GM12878 (cell line): ENCODE measurements at regions not wholly inside any gene's neighbourhood (a gene's known extent, or its start where the extent isn't known, plus 50 kb on each side); places are given as distances from the start of the nearest gene placed in this dataset.

Source experiments
- MXI1 ChIP-seq: fragments of 150-350 bp; IDR thresholded peaks from 2 replicates; pipeline ENCODE4 v1.6.1; 2011; ENCODE audit warnings: low read depth, mild to moderate bottlenecking, inconsistent platforms, low read length, improper control_type of control experiment
- POLR2A ChIP-seq: IDR thresholded peaks from 2 replicates; pipeline ENCODE4 v1.6.1; 2011; ENCODE audit warnings: low read depth, mild to moderate bottlenecking, low read length
- POLR2AphosphoS5 ChIP-seq: IDR thresholded peaks from 2 replicates; pipeline ENCODE4 v1.6.1; 2011; ENCODE audit warnings: mild to moderate bottlenecking, low read length, inconsistent platforms
- TF ChIP-seq, protein P1 (sequence below): fragments of 450-650 bp; formaldehyde crosslinking; IDR thresholded peaks from 2 replicates; pipeline ENCODE4 v1.5.0; 2022; ENCODE audit warnings: mild to moderate bottlenecking, missing genetic modification characterization
- TF ChIP-seq, protein P2 (sequence below), 3 experiments: IDR thresholded peaks in 2 of 3; conservative IDR thresholded peaks in 1 of 3; 2 replicates each; pipeline ENCODE4 v1.5.1; 2011; ENCODE audit warnings: low read depth in 3 of 3, low read length in 3 of 3, mild to moderate bottlenecking in 3 of 3, control low read depth in 2 of 3, moderate library complexity in 2 of 3, inconsistent platforms in 1 of 3, mixed read lengths in 1 of 3; ENCODE audit not compliant: control insufficient read depth in 2 of 3, insufficient read depth in 1 of 3; ENCODE audit errors: extremely low read depth in 1 of 3
- TF ChIP-seq, protein P3 (sequence below): fragments of 450-650 bp; IDR thresholded peaks from 2 replicates; pipeline ENCODE4 v1.6.1; 2018; ENCODE audit warnings: borderline replicate concordance, mild to moderate bottlenecking; ENCODE audit not compliant: partially characterized antibody
- TF ChIP-seq, protein P4 (sequence below): fragments of 150-350 bp; IDR thresholded peaks from 2 replicates; pipeline ENCODE4 v1.6.1; 2016; ENCODE audit warnings: low read depth, low read length

DNA sequence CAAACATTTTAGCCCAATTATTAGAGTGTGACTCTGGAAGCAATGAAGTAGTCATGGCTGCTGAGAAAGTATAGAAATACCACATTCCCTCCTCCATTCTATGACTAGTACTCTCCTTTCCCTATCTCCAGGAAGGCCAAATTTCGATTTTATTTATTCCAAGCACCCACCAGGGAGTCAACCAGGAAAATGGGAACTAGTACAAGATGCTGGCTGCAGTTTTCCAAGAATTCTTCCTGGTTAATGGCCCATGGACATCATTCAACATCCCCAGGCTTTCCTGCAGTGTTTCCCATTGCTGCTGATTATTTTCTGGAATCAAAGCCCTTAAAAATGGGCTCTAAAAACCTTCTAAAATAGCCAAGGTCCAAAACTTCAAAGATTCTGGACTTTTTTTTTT lies 247.9 kb upstream of the STT3B start:
- TF ChIP-seq, protein P1, sequence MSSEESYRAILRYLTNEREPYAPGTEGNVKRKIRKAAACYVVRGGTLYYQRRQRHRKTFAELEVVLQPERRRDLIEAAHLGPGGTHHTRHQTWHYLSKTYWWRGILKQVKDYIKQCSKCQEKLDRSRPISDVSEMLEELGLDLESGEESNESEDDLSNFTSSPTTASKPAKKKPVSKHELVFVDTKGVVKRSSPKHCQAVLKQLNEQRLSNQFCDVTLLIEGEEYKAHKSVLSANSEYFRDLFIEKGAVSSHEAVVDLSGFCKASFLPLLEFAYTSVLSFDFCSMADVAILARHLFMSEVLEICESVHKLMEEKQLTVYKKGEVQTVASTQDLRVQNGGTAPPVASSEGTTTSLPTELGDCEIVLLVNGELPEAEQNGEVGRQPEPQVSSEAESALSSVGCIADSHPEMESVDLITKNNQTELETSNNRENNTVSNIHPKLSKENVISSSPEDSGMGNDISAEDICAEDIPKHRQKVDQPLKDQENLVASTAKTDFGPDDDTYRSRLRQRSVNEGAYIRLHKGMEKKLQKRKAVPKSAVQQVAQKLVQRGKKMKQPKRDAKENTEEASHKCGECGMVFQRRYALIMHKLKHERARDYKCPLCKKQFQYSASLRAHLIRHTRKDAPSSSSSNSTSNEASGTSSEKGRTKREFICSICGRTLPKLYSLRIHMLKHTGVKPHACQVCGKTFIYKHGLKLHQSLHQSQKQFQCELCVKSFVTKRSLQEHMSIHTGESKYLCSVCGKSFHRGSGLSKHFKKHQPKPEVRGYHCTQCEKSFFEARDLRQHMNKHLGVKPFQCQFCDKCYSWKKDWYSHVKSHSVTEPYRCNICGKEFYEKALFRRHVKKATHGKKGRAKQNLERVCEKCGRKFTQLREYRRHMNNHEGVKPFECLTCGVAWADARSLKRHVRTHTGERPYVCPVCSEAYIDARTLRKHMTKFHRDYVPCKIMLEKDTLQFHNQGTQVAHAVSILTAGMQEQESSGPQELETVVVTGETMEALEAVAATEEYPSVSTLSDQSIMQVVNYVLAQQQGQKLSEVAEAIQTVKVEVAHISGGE (CRISPR knock-in tag) = no peak
- TF ChIP-seq, protein P2, sequence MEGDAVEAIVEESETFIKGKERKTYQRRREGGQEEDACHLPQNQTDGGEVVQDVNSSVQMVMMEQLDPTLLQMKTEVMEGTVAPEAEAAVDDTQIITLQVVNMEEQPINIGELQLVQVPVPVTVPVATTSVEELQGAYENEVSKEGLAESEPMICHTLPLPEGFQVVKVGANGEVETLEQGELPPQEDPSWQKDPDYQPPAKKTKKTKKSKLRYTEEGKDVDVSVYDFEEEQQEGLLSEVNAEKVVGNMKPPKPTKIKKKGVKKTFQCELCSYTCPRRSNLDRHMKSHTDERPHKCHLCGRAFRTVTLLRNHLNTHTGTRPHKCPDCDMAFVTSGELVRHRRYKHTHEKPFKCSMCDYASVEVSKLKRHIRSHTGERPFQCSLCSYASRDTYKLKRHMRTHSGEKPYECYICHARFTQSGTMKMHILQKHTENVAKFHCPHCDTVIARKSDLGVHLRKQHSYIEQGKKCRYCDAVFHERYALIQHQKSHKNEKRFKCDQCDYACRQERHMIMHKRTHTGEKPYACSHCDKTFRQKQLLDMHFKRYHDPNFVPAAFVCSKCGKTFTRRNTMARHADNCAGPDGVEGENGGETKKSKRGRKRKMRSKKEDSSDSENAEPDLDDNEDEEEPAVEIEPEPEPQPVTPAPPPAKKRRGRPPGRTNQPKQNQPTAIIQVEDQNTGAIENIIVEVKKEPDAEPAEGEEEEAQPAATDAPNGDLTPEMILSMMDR (IDR thresholded peaks at IDR 0.05 in 2 of 3, conservative IDR thresholded peaks at IDR 0.05 in 1 of 3; ENCODE audit: control insufficient read depth in 2 of 3, extremely low read depth in 1 of 3, insufficient read depth in 1 of 3, low read depth in 3 of 3, low read length in 3 of 3) = no peak
- TF ChIP-seq MXI1 (no peak), POLR2AphosphoS5 (no peak), POLR2A (no peak)
- TF ChIP-seq, protein P3, sequence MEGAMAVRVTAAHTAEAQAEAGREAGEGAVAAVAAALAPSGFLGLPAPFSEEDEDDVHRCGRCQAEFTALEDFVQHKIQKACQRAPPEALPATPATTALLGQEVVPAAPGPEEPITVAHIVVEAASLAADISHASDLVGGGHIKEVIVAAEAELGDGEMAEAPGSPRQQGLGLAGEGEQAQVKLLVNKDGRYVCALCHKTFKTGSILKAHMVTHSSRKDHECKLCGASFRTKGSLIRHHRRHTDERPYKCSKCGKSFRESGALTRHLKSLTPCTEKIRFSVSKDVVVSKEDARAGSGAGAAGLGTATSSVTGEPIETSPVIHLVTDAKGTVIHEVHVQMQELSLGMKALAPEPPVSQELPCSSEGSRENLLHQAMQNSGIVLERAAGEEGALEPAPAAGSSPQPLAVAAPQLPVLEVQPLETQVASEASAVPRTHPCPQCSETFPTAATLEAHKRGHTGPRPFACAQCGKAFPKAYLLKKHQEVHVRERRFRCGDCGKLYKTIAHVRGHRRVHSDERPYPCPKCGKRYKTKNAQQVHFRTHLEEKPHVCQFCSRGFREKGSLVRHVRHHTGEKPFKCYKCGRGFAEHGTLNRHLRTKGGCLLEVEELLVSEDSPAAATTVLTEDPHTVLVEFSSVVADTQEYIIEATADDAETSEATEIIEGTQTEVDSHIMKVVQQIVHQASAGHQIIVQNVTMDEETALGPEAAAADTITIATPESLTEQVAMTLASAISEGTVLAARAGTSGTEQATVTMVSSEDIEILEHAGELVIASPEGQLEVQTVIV = no peak
- TF ChIP-seq, protein P4, sequence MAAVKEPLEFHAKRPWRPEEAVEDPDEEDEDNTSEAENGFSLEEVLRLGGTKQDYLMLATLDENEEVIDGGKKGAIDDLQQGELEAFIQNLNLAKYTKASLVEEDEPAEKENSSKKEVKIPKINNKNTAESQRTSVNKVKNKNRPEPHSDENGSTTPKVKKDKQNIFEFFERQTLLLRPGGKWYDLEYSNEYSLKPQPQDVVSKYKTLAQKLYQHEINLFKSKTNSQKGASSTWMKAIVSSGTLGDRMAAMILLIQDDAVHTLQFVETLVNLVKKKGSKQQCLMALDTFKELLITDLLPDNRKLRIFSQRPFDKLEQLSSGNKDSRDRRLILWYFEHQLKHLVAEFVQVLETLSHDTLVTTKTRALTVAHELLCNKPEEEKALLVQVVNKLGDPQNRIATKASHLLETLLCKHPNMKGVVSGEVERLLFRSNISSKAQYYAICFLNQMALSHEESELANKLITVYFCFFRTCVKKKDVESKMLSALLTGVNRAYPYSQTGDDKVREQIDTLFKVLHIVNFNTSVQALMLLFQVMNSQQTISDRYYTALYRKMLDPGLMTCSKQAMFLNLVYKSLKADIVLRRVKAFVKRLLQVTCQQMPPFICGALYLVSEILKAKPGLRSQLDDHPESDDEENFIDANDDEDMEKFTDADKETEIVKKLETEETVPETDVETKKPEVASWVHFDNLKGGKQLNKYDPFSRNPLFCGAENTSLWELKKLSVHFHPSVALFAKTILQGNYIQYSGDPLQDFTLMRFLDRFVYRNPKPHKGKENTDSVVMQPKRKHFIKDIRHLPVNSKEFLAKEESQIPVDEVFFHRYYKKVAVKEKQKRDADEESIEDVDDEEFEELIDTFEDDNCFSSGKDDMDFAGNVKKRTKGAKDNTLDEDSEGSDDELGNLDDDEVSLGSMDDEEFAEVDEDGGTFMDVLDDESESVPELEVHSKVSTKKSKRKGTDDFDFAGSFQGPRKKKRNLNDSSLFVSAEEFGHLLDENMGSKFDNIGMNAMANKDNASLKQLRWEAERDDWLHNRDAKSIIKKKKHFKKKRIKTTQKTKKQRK = no peak
